HG03521 (cell line): ENCODE measurements at regions not wholly inside any gene's neighbourhood (a gene's known extent, or its start where the extent isn't known, plus 50 kb on each side); places are given as distances from the start of the nearest gene placed in this dataset.
"Not testable (repeated sequence)": the region's sequence is repeated elsewhere in the genome, so short reads cannot be mapped to it uniquely, and the experiment has no call there.

Source experiments
- ATAC-seq: cut with Tn5 transposase; IDR thresholded peaks from one replicate; pipeline ENCODE4 v1.9.1; 2021; ENCODE audit warnings: mild to moderate bottlenecking, moderate library complexity; ENCODE audit not compliant: unreplicated experiment

GRCh38 chr13:89113744-89114143 is 1442.6 kb downstream of the SLITRK5 start:
- no peak for ATAC-seq

- ATAC-seq: no peak
Measured at GRCh38 chr13:89115307-89115706, 1444.1 kb downstream of the SLITRK5 start.

- ATAC-seq: no peak
Measured at GRCh38 chr13:89136678-89137077, 1465.5 kb downstream of the SLITRK5 start.

- no peak for ATAC-seq
Measured at GRCh38 chr13:89150362-89150761, 1479.2 kb downstream of the SLITRK5 start.

- ATAC-seq: no peak
Measured at GRCh38 chr13:89153941-89154340, 1482.8 kb downstream of the SLITRK5 start.

- no peak for ATAC-seq
Measured at GRCh38 chr13:89163096-89163495, 1491.9 kb downstream of the SLITRK5 start.

- ATAC-seq: no peak
Measured at GRCh38 chr13:89165685-89166084, 1494.5 kb downstream of the SLITRK5 start.

GRCh38 chr13:89169951-89170350 is 1498.8 kb downstream of the SLITRK5 start:
- no peak for ATAC-seq

- no peak for ATAC-seq
Measured at GRCh38 chr13:89181041-89181440, 1509.9 kb downstream of the SLITRK5 start.

- no peak for ATAC-seq
Measured at GRCh38 chr13:89199138-89199537, 1528.0 kb downstream of the SLITRK5 start.

- ATAC-seq: no peak
Measured at GRCh38 chr13:89204435-89204834, 1533.3 kb downstream of the SLITRK5 start.

- no peak for ATAC-seq
Measured at GRCh38 chr13:89205856-89206520, 1534.8 kb downstream of the SLITRK5 start.

GRCh38 chr13:89212186-89212585 is 1541.0 kb downstream of the SLITRK5 start:
- no peak for ATAC-seq

GRCh38 chr13:89214185-89214584 is 1543.0 kb downstream of the SLITRK5 start:
- ATAC-seq: no peak

- not testable (repeated sequence) for ATAC-seq
Measured at GRCh38 chr13:89215319-89215718, 1544.1 kb downstream of the SLITRK5 start.

GRCh38 chr13:89217813-89218212 is 1546.6 kb downstream of the SLITRK5 start:
- no peak for ATAC-seq

- no peak for ATAC-seq
Measured at GRCh38 chr13:89221557-89222158, 1550.5 kb downstream of the SLITRK5 start.

GRCh38 chr13:89227356-89227755 is 1556.2 kb downstream of the SLITRK5 start:
- no peak for ATAC-seq

- ATAC-seq: no peak
Measured at GRCh38 chr13:89238496-89238895, 1567.3 kb downstream of the SLITRK5 start.

GRCh38 chr13:89239361-89240127 is 1568.4 kb downstream of the SLITRK5 start:
- ATAC-seq: no peak

- ATAC-seq: no peak
Measured at GRCh38 chr13:89255844-89256406, 1584.8 kb downstream of the SLITRK5 start.

GRCh38 chr13:89267734-89268133 is 1596.6 kb downstream of the SLITRK5 start:
- no peak for ATAC-seq
